Prostate gland (tissue), 2 donors: ENCODE measurements at regions not wholly inside any gene's neighbourhood (a gene's known extent, or its start where the extent isn't known, plus 50 kb on each side); places are given as distances from the start of the nearest gene placed in this dataset. TPM values are rescaled to one million over a fixed set of nuclear protein-coding genes. Genes with fewer than 3 reads are reported as not detected.

Experiments used
- DNase-seq: peaks from one replicate; pipeline ENCODE4 v3.0.0-alpha.2; 2019; ENCODE audit warnings: low spot score
- H3K27ac ChIP-seq, 2 donors: fragments of 200-600 bp; sonication (generic); 2 replicates each; pipeline ENCODE4 v1.5.1; 2017 to 2019
- H3K27me3 ChIP-seq: fragments of 200-600 bp; sonication (generic); replicated peaks from 2 replicates; pipeline ENCODE4 v1.5.1; 2019; ENCODE audit not compliant: insufficient read depth
- H3K36me3 ChIP-seq, 2 donors: fragments of 200-600 bp; sonication (generic); 1 replicate in 1 of 2; 2 replicates in 1 of 2; pipeline versions ENCODE4 v1.5.1 to v1.8.1; 2017 to 2019
- H3K4me1 ChIP-seq: fragments of 200-600 bp; sonication (generic); replicated peaks from 2 replicates; pipeline ENCODE4 v1.5.1; 2019
- H3K4me3 ChIP-seq, 2 donors: fragments of 200-600 bp; sonication (generic); 2 replicates each; pipeline ENCODE4 v1.5.1; 2017 to 2019
- H3K9me3 ChIP-seq: fragments of 200-600 bp; sonication (generic); 2 replicates; pipeline ENCODE4 v1.5.1; 2017
- CTCF ChIP-seq, 4 experiments: fragments of 200-600 bp in 2 of 4; fragments of 450-650 bp in 2 of 4; sonication (generic) in 2 of 4; IDR thresholded peaks; 1 replicate in 3 of 4; 2 replicates in 1 of 4; pipeline ENCODE4 v1.5.1; 2016 to 2019; ENCODE audit warnings: antibody characterized with exemption in 4 of 4, mild to moderate bottlenecking in 2 of 4, moderate library complexity in 2 of 4
- POLR2A ChIP-seq: fragments of 450-650 bp; IDR thresholded peaks from one replicate; pipeline ENCODE4 v1.6.1; 2016; ENCODE audit warnings: antibody characterized with exemption, mild to moderate bottlenecking
- POLR2AphosphoS5 ChIP-seq: sonication (generic); formaldehyde crosslinking; IDR thresholded peaks from one replicate; pipeline ENCODE4 v1.6.1; 2017; ENCODE audit warnings: antibody characterized with exemption
- WGBS: methylation state at CpG from one replicate; pipeline ENCODE4 v1.1.5; 2018; 5-methylcytosine and 5-hydroxymethylcytosine counted together
- intact Hi-C: fragments of 100-400 bp; cut with DNase I; formaldehyde crosslinking; loops from one replicate; pipeline ENCODE4 v1.14.2; 2022
- microRNA-seq: library from miRNA; unstranded; fragments of <30 nt; microRNA quantifications from one replicate; pipeline ENCODE4, GENCODE V29; 2016
- small RNA-seq, 2 donors: library from RNA; depleted of rRNA; stranded (forward); fragments of <200 nt; gene quantifications; one replicate each; pipeline ENCODE3, GENCODE V24; 2016

GRCh38 chr5:143456952-143457547, 53.6 kb upstream of the NR3C1 start:
- 86% methylated on average over 5 of the region's 5 CpGs for WGBS
- no peaks in the 10 kb centered on the region for H3K27me3 ChIP-seq
- no peak for DNase-seq
- H3K4me1 ChIP-seq = no peaks in the 10 kb centered on the region
- intact Hi-C loops = no loop called here
- no peaks in the 10 kb centered on the region for H3K9me3 ChIP-seq
- H3K27ac ChIP-seq = no peak overlapping the region
- TF ChIP-seq CTCF (IDR thresholded peaks at IDR 0.05) = no peak
- TF ChIP-seq POLR2A = no peak
- no peak for TF ChIP-seq POLR2AphosphoS5
- no peak overlapping the region for H3K4me3 ChIP-seq
- no peaks in the 10 kb centered on the region for H3K36me3 ChIP-seq

- WGBS = 77% methylated on average over 6 of the region's 6 CpGs
- Histone ChIP-seq H3K36me3 (no peaks in the 10 kb centered on the region), H3K27ac (no peak overlapping the region), H3K27me3 (no peaks in the 10 kb centered on the region), H3K9me3 (no peaks in the 10 kb centered on the region), H3K4me3 (no peak overlapping the region), H3K4me1 (no peaks in the 10 kb centered on the region)
- TF ChIP-seq POLR2AphosphoS5 (no peak), CTCF (IDR thresholded peaks at IDR 0.05) (no peak), POLR2A (no peak)
- DNase-seq = no peak
- intact Hi-C loops = no loop called here
These were observed 51.5 kb upstream of the NR3C1 start for GRCh38 chr5:143454936-143455516.

GRCh38 chr5:143453720-143454119, 50.2 kb upstream of the NR3C1 start:
- 80% methylated on average over 2 of the region's 2 CpGs for WGBS
- Histone ChIP-seq H3K4me1 (no peaks in the 10 kb centered on the region), H3K27me3 (no peaks in the 10 kb centered on the region)

More at GRCh38 chr5:143453720-143454119, 50.2 kb upstream of the NR3C1 start:
- Histone ChIP-seq H3K36me3 (no peaks in the 10 kb centered on the region), H3K9me3 (no peaks in the 10 kb centered on the region), H3K4me3 (no peak overlapping the region), H3K27ac (no peak overlapping the region)
- intact Hi-C loops = no loop called here
- DNase-seq = no peak
- TF ChIP-seq POLR2A = no peak
- no peak for TF ChIP-seq POLR2AphosphoS5

Small RNA genes lying in the stretch of these regions (microRNA-seq; reads per million reads assigned to microRNA genes)
- gene MIR5197 = not detected

Small RNA genes lying in the stretch of these regions (small RNA-seq; reads per million reads assigned to genes)
- gene MIR5197 (0 reads per million in 2 donors), gene RNU7-156P (0 reads per million in 2 donors)
